ENCODE measurements at regions not wholly inside any gene's neighbourhood (a gene's known extent, or its start where the extent isn't known, plus 50 kb on each side); places are given as distances from the start of the nearest gene placed in this dataset.
A peak's percentile ranks its signal among the peaks of the same experiment; 100 is the strongest.

- DNase-seq: no peak
- peak; percentile 46 for TF ChIP-seq CTCF (IDR thresholded peaks at IDR 0.05; ENCODE audit: low read depth, low read length, missing control alignments)
- Histone ChIP-seq H3K36me3 (replicated peaks) (no peaks in the 10 kb centered on the region), H3K27ac (no peak overlapping the region), H3K4me3 (ENCODE audit: low read depth, low read length) (no peak overlapping the region), H3K27me3 (replicated peaks) (no peaks in the 10 kb centered on the region)
- in situ Hi-C loops (cut with HindIII; ENCODE audit: low pct_ligation_motif_present, low sequenced_read_pairs): no loop called here
Measured at GRCh38 chr12:85448548-85449139, 168.6 kb downstream of the ALX1 start.

- Histone ChIP-seq H3K4me3 (ENCODE audit: low read depth, low read length) (no peak overlapping the region), H3K27me3 (replicated peaks) (no peaks in the 10 kb centered on the region), H3K36me3 (replicated peaks) (no peaks in the 10 kb centered on the region), H3K27ac (no peak overlapping the region)
- in situ Hi-C loops (cut with HindIII; ENCODE audit: low pct_ligation_motif_present, low sequenced_read_pairs): no loop called here
- DNase-seq: no peak
- TF ChIP-seq CTCF (IDR thresholded peaks at IDR 0.05; ENCODE audit: low read depth, low read length, missing control alignments): no peak
Measured at GRCh38 chr12:85457016-85457415, 177.0 kb downstream of the ALX1 start.

- no peak for TF ChIP-seq CTCF (IDR thresholded peaks at IDR 0.05; ENCODE audit: low read depth, low read length, missing control alignments)
- no peaks in the 10 kb centered on the region for H3K36me3 ChIP-seq (replicated peaks)
- H3K4me3 ChIP-seq (ENCODE audit: low read depth, low read length): no peak overlapping the region
- in situ Hi-C loops (cut with HindIII; ENCODE audit: low pct_ligation_motif_present, low sequenced_read_pairs): no loop called here
- DNase-seq: no peak
- H3K27me3 ChIP-seq (replicated peaks): no peaks in the 10 kb centered on the region
- no peak overlapping the region for H3K27ac ChIP-seq
Measured at GRCh38 chr12:85461127-85461526, 181.1 kb downstream of the ALX1 start.

GRCh38 chr12:85462888-85463287, 182.9 kb downstream of the ALX1 start:
- H3K36me3 ChIP-seq (replicated peaks): no peaks in the 10 kb centered on the region
- in situ Hi-C loops (cut with HindIII; ENCODE audit: low pct_ligation_motif_present, low sequenced_read_pairs): no loop called here
- TF ChIP-seq CTCF (IDR thresholded peaks at IDR 0.05; ENCODE audit: low read depth, low read length, missing control alignments): no peak
- no peaks in the 10 kb centered on the region for H3K27me3 ChIP-seq (replicated peaks)
- DNase-seq: no peak
- H3K4me3 ChIP-seq (ENCODE audit: low read depth, low read length): no peak overlapping the region
- no peak overlapping the region for H3K27ac ChIP-seq

- H3K27ac ChIP-seq: no peak overlapping the region
- H3K36me3 ChIP-seq (replicated peaks): no peaks in the 10 kb centered on the region
- peak; percentile 19 for DNase-seq
- no peak overlapping the region for H3K4me3 ChIP-seq (ENCODE audit: low read depth, low read length)
- TF ChIP-seq CTCF (IDR thresholded peaks at IDR 0.05; ENCODE audit: low read depth, low read length, missing control alignments): no peak
- in situ Hi-C loops (cut with HindIII; ENCODE audit: low pct_ligation_motif_present, low sequenced_read_pairs): no loop called here
- H3K27me3 ChIP-seq (replicated peaks): no peaks in the 10 kb centered on the region
Measured at GRCh38 chr12:85466890-85467289, 186.9 kb downstream of the ALX1 start.

All from brain microvascular endothelial cell (primary cell).